A172 (cell line): ENCODE measurements at regions not wholly inside any gene's neighbourhood (a gene's known extent, or its start where the extent isn't known, plus 50 kb on each side); places are given as distances from the start of the nearest gene placed in this dataset.
A peak's percentile ranks its signal among the peaks of the same experiment; 100 is the strongest.
"Not testable (repeated sequence)": the region's sequence is repeated elsewhere in the genome, so short reads cannot be mapped to it uniquely, and the experiment has no call there.

Experiments
- DNase-seq: peaks from one replicate; pipeline ENCODE4 v3.0.0-alpha.2; 2015; ENCODE audit warnings: low spot score

DNA sequence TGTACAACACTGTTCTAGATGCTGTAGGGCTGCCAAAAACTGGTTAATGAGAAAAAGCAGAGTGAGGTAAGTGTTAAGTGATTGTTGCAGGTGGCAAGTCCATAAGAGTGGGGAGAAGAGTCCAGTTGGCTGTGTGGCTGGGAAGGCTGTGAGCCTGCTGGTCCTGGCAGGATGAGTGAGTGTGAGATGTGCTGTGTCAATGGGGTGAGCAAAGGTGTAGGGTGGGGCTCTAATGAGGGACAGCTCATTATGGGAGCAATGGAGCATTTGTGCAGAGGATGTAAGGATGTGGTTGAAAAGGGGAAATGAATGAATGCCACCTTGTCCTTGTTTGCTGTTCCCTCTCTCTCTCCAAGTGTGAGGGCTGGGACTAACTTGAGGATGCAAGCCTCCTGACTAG is 145.3 kb upstream of the ROPN1 start:
- peak; percentile 41 for DNase-seq

- DNase-seq: no peak
Measured at GRCh38 chr3:124138148-124138547, 146.2 kb upstream of the ROPN1 start.

GRCh38 chr3:124140746-124141145 is 148.8 kb upstream of the ROPN1 start:
- peak; percentile 26 for DNase-seq

- DNase-seq: no peak
Measured at GRCh38 chr3:124142389-124142970, 150.6 kb upstream of the ROPN1 start.

GRCh38 chr3:124143047-124143446 is 151.1 kb upstream of the ROPN1 start:
- no peak for DNase-seq

GRCh38 chr3:124144035-124144814 is 152.3 kb upstream of the ROPN1 start:
- no peak for DNase-seq

DNA sequence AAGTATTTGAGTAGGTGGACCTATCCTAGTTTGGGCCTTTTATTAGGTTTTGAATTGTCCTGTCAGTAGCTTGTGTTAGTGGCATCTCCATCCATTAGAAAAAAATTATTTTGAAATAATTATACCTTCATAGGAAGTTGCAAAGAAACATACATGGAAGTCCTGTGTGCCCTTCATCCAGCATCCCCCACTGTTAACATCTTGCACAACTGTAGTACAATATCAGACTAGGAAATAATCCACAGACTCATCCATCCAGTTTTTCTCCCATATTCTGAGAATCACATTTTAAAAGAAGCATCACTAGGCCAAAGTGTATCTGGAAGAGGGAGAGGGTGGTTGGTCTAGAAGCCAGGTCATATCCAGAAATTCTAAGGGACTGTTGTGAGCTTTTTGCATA is 155.5 kb upstream of the ROPN1 start:
- DNase-seq: no peak

DNA sequence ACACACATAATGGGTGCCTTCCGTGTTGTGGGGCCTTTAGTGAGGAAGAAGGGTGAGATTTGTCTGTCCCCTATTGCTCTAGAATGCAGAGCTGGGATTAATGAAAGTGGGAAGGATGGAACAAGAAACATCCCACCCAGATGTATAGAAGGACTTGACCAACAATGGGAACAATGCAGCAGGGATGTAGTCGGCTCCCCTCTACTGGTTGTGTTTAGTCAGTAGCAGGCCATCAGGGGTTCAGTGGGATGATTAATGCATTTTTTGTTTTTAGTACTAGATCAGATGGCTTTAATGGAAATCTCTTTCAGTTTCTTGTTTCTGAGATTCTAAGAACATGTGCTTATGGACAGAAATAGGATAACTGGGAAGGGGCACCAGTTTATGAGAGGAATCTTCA is 156.0 kb upstream of the ROPN1 start:
- no peak for DNase-seq

DNA sequence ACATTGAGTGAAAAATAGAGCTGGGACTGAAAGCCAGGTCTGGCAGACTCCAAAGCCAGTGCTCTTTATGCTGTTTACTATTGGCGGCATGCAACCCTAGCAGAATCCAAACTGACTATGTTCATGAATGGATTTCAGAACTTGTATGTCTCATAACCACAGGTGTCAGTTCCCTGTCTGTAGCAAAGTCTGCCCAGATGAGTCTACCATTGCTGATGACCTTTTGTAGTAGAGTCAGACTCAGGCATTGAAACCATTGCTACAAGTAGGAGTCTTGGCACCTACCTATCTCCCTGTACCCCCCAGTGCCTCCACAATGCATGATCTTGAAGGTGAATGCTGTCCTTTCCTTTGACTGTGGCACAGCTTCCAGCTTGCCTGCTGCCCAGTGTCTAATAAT is 157.2 kb upstream of the ROPN1 start:
- DNase-seq: no peak

DNA sequence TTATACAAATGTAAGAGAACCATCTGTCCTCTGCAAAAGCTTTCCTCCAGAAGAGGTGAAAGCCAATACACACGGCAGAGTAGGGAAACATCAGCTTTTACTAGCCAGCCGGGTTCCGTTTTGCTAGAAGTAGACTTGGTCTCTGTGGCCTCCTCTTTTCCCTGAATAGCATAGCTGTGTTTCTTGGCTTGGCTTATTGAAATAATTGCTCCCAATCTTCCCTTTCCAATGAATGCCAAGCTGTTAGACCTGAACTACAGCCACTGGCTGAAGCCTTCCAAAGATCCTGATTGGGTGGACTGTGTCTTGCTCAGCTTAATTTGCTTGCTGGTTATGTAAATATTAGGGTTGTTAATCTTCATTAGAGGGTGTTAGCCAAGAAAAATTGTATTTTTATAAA is 157.8 kb upstream of the ROPN1 start:
- DNase-seq: no peak

- DNase-seq: not testable (repeated sequence)
Measured at GRCh38 chr3:124152891-124153290, 161.0 kb upstream of the ROPN1 start.

DNA sequence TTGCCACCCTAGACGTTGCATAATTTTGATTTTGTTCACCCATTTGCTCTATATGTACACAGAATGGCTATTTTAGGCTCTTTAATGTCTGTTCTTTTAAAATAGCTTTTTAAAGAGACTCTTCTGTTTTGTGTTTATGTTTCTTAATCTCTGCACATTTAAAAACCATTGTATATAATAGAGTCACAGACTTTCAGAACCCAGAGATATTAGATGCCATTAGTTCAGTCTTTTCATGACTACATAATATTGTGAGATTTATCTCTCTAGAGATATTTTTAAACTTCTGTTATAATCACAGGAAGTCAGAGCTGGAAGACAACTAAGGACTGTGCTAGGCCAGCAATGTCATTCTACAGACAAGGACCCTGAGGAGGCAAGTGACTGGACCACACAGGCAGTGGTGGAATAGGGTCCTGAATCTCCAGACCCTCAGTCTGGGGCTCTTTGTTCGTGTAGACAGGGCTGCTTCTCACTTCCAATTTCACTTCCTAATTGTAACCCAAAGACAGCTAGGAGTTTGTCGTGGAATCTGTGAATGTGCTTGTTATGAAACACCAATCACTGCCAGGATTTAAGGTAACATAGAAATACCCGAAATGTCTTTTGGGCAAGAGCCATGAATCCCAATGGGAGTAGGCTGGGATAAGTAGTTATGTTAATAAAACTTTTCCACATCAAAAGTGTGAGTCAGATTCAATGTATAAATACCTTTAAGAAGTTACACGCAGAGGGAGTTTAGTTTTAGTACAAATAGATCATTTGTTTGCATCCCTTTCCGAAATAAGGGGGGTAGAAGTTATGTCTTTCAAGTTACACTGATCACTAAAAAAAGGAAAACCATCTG is 165.2 kb upstream of the ROPN1 start:
- no peak for DNase-seq

DNA sequence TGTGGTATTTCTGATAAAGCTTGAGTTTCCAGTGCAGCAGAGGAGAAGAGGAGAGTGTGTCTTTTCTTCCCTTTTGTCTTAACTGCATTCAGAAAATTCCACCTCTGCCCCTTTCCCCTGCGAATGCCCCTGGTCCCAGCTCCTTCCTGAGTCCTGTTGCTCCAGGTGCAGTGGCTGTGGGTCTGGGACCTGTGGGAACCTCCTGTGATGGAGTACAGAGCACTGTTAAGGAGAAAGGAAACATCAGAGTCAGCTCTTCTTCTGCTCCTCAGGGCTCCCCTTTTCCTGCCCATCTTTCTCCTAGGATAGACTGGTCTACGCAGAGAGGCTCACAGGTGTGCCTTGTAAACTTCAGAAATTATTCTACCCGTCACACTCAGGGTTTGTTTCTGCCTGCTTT is 165.8 kb upstream of the ROPN1 start:
- no peak for DNase-seq

DNA sequence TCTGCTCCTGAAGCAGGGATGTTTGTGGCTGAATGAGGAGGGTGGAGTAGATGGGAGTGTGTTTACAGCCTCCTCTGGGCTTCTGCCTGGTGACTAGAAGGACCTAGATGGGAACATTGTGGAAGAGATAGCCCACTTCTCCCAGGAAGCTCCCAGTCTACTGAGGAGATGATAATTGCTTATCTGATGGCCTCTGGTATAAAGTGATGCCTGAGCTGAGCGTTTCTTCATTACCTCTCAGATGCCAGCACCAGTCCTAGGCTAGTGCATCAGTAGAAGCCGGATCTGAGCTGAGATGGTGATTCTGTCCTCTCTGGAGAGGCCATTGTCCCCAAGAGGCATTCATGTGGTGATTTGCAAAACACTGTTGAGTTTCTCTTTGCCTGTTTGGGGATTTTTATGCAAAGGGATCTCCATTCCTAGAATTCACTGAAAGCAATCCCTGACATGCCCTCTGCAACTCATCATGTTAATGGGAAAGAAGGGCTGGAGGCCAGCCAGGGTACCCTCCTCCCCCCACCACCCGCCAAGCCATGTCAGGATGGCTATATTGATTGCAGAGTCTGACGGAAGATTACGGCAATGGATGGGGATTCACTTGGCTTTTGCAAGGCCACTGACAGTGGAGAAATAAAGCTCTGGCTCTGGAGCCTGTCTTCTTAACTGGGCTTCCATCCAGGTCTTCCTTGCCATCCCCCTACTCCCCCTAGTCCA is 166.4 kb upstream of the ROPN1 start:
- no peak for DNase-seq

- no peak for DNase-seq
Measured at GRCh38 chr3:124161448-124161847, 169.5 kb upstream of the ROPN1 start.

- no peak for DNase-seq
Measured at GRCh38 chr3:124163689-124164088, 171.8 kb upstream of the ROPN1 start.

GRCh38 chr3:124168271-124168670 is 176.3 kb upstream of the ROPN1 start:
- no peak for DNase-seq

DNA sequence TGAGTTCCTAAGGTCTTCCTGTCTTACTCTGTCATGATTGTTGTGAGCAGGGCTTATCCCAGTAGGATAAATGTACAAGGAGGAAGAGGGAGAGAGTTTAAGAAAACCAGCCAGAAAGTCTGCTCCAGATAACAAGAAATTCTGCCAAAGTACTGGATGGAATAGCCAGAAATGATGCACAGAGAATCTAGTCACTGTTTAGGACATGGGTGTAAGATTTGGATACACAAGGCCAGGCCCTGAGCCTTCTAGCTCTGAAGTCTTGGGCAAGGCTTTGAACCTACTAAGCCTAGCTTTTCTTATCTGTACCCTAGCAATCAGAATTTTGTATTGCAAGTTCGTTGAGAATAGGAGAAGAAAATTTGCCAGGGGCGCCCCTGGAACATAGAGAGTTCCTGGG is 180.4 kb upstream of the ROPN1 start:
- no peak for DNase-seq

GRCh38 chr3:124172816-124173215 is 180.9 kb upstream of the ROPN1 start:
- DNase-seq: no peak

- DNase-seq: peak; percentile 4
Measured at GRCh38 chr3:124174476-124174875, 182.6 kb upstream of the ROPN1 start.

- no peak for DNase-seq
Measured at GRCh38 chr3:124174910-124175874, 183.3 kb upstream of the ROPN1 start.
